ENCODE measurements at regions not wholly inside any gene's neighbourhood (a gene's known extent, or its start where the extent isn't known, plus 50 kb on each side); places are given as distances from the start of the nearest gene placed in this dataset.

DNA sequence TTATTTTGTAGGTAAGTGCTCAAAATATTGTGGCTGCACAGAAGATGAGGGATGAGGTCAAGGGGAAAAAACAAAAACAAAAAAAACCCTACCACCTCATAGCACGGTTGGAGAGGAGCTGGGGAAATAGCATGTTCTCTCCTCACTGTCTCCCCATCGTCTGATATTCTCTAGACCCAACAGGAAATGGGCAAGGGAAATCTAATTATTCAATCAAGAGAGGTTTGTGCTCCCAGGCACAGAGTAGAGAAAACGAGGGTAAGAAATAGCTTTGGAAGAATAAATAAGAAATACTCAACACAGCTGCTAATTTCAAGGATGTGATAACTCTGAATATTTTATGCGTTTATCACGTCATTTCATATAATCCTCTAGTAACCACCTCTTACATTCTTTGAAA lies 619.2 kb upstream of the GNPDA2 start:
- no peak for ATAC-seq (ENCODE audit: low FRiP score)
- TF ChIP-seq CTCF (IDR thresholded peaks at IDR 0.05) = no peak
- DNase-seq (ENCODE audit: low spot score) = no peak

GRCh38 chr4:45331802-45332201 lies 605.4 kb upstream of the GNPDA2 start:
- ATAC-seq (ENCODE audit: low FRiP score) = no peak
- DNase-seq (ENCODE audit: low spot score) = no peak
- TF ChIP-seq CTCF (IDR thresholded peaks at IDR 0.05) = no peak

- DNase-seq (ENCODE audit: low spot score) (no peak), ATAC-seq (ENCODE audit: low FRiP score) (no peak)
- TF ChIP-seq CTCF (IDR thresholded peaks at IDR 0.05) = no peak
Observed at GRCh38 chr4:45327544-45327943, 601.2 kb upstream of the GNPDA2 start.

DNA sequence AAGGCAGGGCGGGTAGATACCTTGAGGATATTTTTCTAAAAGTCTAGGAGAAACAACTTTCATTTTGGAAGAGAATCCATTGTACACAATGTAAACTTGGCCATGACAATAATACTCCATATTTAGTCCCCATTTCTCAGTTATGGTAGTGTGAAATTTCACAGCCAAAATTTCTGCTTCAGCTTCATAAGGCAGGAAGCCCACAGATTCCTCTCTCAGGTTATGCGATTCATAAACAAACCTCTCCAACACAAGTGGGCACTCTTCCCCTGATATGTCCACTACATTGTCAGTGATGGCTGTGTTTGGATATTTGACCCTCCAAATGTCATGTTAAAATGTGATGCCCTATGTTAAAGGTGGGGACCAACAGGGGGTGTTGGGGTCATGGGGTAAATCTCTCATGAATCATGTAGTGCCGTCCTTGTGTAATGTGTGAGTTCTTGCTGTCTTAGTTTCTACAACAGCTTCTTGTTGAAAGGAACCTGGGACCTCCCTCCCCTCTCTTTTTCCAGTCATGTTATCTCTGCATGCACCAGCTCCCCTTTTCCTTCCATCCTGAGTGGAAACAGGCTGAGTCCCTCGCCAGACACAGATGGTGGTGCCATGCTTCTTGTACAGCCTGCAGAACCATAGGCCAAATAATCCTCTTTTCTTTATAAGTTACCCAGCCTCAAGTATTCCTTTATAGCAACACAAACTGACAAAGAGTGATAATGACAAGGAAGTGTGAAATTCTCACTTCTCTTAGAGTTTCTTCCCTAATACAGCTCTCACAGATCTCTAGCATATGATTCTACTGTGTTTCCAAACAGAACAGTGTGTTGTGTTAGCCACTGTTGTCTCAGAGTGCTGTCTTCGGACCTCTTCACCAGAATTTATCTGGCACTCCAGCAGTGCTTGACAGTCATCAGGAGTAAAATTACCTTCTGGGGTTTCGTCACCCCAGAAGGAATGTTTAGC lies 598.4 kb upstream of the GNPDA2 start:
- ATAC-seq (ENCODE audit: low FRiP score) (no peak), DNase-seq (ENCODE audit: low spot score) (no peak)

GRCh38 chr4:45323453-45324058 lies 597.2 kb upstream of the GNPDA2 start:
- ATAC-seq (ENCODE audit: low FRiP score) = no peak
- TF ChIP-seq CTCF (IDR thresholded peaks at IDR 0.05) = no peak
- DNase-seq (ENCODE audit: low spot score) = no peak

More for the DNA sequence above, 598.4 kb upstream of the GNPDA2 start:
- no peak for TF ChIP-seq CTCF (IDR thresholded peaks at IDR 0.05)

DNA sequence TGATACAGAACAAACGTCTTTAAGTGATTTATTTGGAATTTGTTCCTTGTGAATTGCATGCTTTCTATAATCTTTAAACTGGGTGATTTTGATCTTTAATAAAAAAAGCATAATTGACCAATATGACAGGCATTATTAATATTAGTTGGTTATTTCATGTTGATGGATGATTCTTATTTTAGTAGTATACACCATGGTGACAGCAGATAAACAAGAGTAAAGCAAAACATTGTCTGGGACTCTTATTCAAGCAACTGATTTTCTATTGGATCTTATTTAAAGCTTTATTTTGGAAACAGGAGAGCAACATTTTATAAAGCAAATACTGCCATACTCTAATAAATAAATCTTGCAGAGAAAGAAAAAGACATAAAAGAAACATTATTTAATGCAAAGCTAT lies 591.4 kb upstream of the GNPDA2 start:
- no peak for TF ChIP-seq CTCF (IDR thresholded peaks at IDR 0.05)
- no peak for DNase-seq (ENCODE audit: low spot score)
- no peak for ATAC-seq (ENCODE audit: low FRiP score)
